OCI-LY7 (cell line): ENCODE measurements at regions not wholly inside any gene's neighbourhood (a gene's known extent, or its start where the extent isn't known, plus 50 kb on each side); places are given as distances from the start of the nearest gene placed in this dataset.

Experiments used
- BruUV-seq: library from RNA; stranded (reverse); fragments of 400-500 nt; replicated peaks from 2 replicates; lab custom pipeline; 2021; lab: Mats Ljungman, UMichigan
- CTCF ChIA-PET: fragments of 300-600 bp; sonication (Branson Sonifier 250); formaldehyde crosslinking; loops from one replicate; lab custom pipeline; 2022; ENCODE audit warnings: antibody characterized with exemption; ENCODE audit not compliant: unreplicated experiment; lab: Charles Lee
- POLR2A ChIA-PET: fragments of 300-600 bp; sonication (Branson Sonifier 250); formaldehyde crosslinking; loops from one replicate; lab custom pipeline; 2022; ENCODE audit warnings: antibody characterized with exemption; lab: Charles Lee
- DNase-seq: peaks from one replicate; pipeline ENCODE4 v3.0.0-alpha.2; 2015; ENCODE audit warnings: low spot score
- H2AFZ ChIP-seq: fragments of 200-600 bp; sonication (generic), shearing (Covaris generic); 2 replicates; pipeline ENCODE4 v1.6.1; 2014; ENCODE audit warnings: mild to moderate bottlenecking, antibody characterized with exemption, low read length, moderate library complexity
- H3K27ac ChIP-seq: fragments of 200-600 bp; sonication (generic); 2 replicates; pipeline ENCODE4 v1.5.1; 2014; ENCODE audit warnings: mixed run types, low read depth, mild to moderate bottlenecking, moderate library complexity, low read length, inconsistent platforms; ENCODE audit not compliant: poor library complexity, severe bottlenecking
- H3K36me3 ChIP-seq: fragments of 200-600 bp; sonication (generic); 2 replicates; pipeline ENCODE4 v1.6.1; 2014; ENCODE audit warnings: mild to moderate bottlenecking, antibody characterized with exemption, low read length, moderate library complexity, mixed read lengths; ENCODE audit not compliant: insufficient read depth
- H3K4me1 ChIP-seq: fragments of 200-600 bp; sonication (generic); 2 replicates; pipeline ENCODE4 v1.5.1; 2014; ENCODE audit warnings: mild to moderate bottlenecking, low read length; ENCODE audit not compliant: insufficient read depth, poor library complexity, severe bottlenecking
- H3K4me2 ChIP-seq: fragments of 200-600 bp; sonication (generic); 2 replicates; pipeline ENCODE4 v1.6.1; 2014; ENCODE audit warnings: mild to moderate bottlenecking, low read length
- H3K4me3 ChIP-seq: fragments of 200-600 bp; sonication (generic); 2 replicates; pipeline ENCODE4 v1.5.1; 2014; ENCODE audit warnings: mild to moderate bottlenecking, low read depth, low read length; ENCODE audit not compliant: poor library complexity, severe bottlenecking
- H3K79me2 ChIP-seq: fragments of 200-600 bp; sonication (generic); 2 replicates; pipeline ENCODE4 v1.6.1; 2016; ENCODE audit warnings: low read depth, mild to moderate bottlenecking, low read length, moderate library complexity, mixed read lengths; ENCODE audit not compliant: insufficient read depth
- H3K9me2 ChIP-seq: fragments of 200-600 bp; sonication (generic); 2 replicates; pipeline ENCODE4 v1.6.1; 2016; ENCODE audit warnings: mild to moderate bottlenecking, low read length, mixed read lengths; ENCODE audit not compliant: insufficient read depth
- H3K9me3 ChIP-seq: fragments of 200-600 bp; sonication (generic); 2 replicates; pipeline ENCODE4 v1.6.1; 2014; ENCODE audit warnings: mild to moderate bottlenecking, mixed run types, low read length, mixed read lengths
- H4K20me1 ChIP-seq: fragments of 200-600 bp; sonication (generic); 2 replicates; pipeline ENCODE4 v1.6.1; 2014; ENCODE audit warnings: mild to moderate bottlenecking, antibody characterized with exemption, low read length, moderate library complexity, mixed read lengths; ENCODE audit not compliant: insufficient read depth
- EZH2phosphoT487 ChIP-seq: fragments of 200-600 bp; sonication (generic); IDR thresholded peaks from 2 replicates; pipeline ENCODE4 v1.6.1; 2018; ENCODE audit warnings: low read depth, borderline replicate concordance, mild to moderate bottlenecking, mixed run types, antibody characterized with exemption, low read length, moderate library complexity, mixed read lengths
- intact Hi-C: fragments of 100-400 bp; cut with micrococcal nuclease; formaldehyde crosslinking; loops from one replicate; pipeline ENCODE4 v1.10.0; 2022; ENCODE audit not compliant: unreplicated experiment
- TF ChIP-seq, protein P1 (sequence below): fragments of 200-600 bp; sonication (generic); conservative IDR thresholded peaks from 2 replicates; pipeline ENCODE4 v1.5.1; 2014; ENCODE audit warnings: mild to moderate bottlenecking, antibody characterized with exemption, low read length, moderate library complexity, mixed read lengths

DNA sequence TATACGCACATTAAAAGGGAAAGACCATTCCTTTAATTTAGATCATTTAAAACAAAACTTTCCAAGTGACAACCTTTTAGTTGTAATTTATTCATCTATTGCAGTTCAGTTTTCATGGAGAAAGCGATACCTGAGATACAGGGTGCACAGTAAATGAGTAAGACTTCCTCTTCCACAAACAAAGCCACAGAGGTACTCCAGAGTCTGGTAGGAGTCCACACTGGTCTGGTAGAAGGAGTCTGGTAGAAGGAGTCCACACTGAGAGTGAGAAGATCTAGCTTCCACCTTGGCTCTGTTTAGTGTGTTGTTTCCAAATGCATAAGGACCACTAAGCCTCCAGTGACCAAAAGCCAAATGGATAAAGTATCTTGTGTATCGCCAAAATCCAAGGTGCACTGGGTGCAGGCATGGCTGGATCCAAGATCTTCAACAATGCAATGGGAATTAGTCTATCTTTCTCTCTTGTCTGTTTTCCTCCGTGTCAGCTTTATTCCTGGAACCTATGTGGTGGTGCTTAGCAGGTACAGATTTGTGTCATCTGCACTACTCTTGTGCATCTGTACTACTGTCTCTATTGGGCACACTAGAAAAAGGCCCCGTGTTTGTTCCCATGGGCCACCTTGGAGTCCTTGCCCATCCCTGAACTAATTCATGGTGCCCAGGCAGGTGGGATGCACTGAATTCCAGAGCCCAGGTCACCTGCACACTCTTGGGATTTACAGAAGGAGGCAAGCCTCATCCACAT, 331.1 kb downstream of the BCL11B start:
- BruUV-seq = no TSS peak
- no peak overlapping the region for H3K4me3 ChIP-seq
- TF ChIP-seq, protein P1, sequence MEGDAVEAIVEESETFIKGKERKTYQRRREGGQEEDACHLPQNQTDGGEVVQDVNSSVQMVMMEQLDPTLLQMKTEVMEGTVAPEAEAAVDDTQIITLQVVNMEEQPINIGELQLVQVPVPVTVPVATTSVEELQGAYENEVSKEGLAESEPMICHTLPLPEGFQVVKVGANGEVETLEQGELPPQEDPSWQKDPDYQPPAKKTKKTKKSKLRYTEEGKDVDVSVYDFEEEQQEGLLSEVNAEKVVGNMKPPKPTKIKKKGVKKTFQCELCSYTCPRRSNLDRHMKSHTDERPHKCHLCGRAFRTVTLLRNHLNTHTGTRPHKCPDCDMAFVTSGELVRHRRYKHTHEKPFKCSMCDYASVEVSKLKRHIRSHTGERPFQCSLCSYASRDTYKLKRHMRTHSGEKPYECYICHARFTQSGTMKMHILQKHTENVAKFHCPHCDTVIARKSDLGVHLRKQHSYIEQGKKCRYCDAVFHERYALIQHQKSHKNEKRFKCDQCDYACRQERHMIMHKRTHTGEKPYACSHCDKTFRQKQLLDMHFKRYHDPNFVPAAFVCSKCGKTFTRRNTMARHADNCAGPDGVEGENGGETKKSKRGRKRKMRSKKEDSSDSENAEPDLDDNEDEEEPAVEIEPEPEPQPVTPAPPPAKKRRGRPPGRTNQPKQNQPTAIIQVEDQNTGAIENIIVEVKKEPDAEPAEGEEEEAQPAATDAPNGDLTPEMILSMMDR = no peak
- no peak for TF ChIP-seq EZH2phosphoT487
- no peaks in the 10 kb centered on the region for H3K79me2 ChIP-seq
- intact Hi-C loops = no loop called here
- no peak overlapping the region for H3K4me2 ChIP-seq
- ChIA-PET CTCF (no interaction called here), POLR2A (no interaction called here)
- no peak overlapping the region for H3K27ac ChIP-seq
- no peaks in the 10 kb centered on the region for H3K9me2 ChIP-seq
- no peaks in the 10 kb centered on the region for H3K4me1 ChIP-seq
- no peak for DNase-seq
- no peak overlapping the region for H2AFZ ChIP-seq
- no peaks in the 10 kb centered on the region for H3K36me3 ChIP-seq
- H3K9me3 ChIP-seq = no peaks in the 10 kb centered on the region
- no peaks in the 10 kb centered on the region for H4K20me1 ChIP-seq

DNA sequence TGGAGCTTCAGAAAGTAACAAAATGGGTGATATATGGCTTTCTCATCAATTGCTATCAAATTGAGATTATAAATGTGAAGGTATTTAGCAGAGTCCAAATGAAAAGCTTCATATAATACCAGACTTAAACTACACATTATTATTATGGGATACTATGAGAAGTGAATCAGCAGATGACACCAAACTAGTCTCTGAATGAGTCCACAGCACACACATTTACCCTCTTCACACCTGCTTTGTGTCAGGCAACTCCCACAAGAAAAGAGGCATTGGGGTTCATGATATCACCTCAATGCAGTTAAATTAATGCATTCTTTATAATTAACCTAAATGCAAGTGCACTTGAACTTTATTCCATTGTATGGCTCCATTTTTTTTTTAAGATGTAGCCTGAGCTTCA, 330.5 kb downstream of the BCL11B start:
- Histone ChIP-seq H4K20me1 (no peaks in the 10 kb centered on the region), H3K4me2 (no peak overlapping the region), H3K4me1 (no peaks in the 10 kb centered on the region), H3K79me2 (no peaks in the 10 kb centered on the region), H3K9me2 (no peaks in the 10 kb centered on the region), H3K36me3 (no peaks in the 10 kb centered on the region), H3K9me3 (no peaks in the 10 kb centered on the region), H3K27ac (no peak overlapping the region), H3K4me3 (no peak overlapping the region), H2AFZ (no peak overlapping the region)
- no peak for DNase-seq
- TF ChIP-seq EZH2phosphoT487 = no peak
- TF ChIP-seq, protein P1 = no peak
- intact Hi-C loops = no loop called here
- POLR2A ChIA-PET = no interaction called here
- CTCF ChIA-PET = no interaction called here
- no TSS peak for BruUV-seq

DNA sequence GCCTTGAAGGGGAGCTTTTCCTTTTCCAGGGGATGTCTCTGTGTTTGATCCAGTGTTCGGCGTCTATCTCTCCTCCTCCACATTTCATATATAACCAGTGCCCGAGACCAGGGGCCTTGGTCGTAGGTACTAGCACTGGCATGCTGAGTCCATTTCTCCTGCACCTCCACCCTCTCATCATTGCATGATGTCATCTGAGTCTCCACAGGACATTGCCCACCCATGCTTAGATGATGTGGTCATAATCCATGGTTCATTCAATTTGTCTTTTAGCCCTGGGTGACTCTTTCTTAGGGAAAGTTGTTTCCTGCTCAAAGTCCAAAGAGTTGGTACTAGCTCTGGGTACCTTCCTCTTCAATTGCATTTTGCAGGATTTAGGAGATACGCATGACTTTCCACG, 328.1 kb downstream of the BCL11B start:
- Histone ChIP-seq H3K9me3 (no peaks in the 10 kb centered on the region), H3K36me3 (no peaks in the 10 kb centered on the region), H3K4me2 (no peak overlapping the region), H3K79me2 (no peaks in the 10 kb centered on the region), H3K4me1 (no peaks in the 10 kb centered on the region), H4K20me1 (no peaks in the 10 kb centered on the region), H3K27ac (no peak overlapping the region), H3K9me2 (no peaks in the 10 kb centered on the region), H3K4me3 (no peak overlapping the region), H2AFZ (no peak overlapping the region)
- BruUV-seq = no TSS peak
- ChIA-PET POLR2A (interaction anchor here (1.2 kb wide), 1 partner anchor 11 kb away, joined by 5 read pairs; no protein-coding TSS in a partner anchor), CTCF (no interaction called here)
- TF ChIP-seq EZH2phosphoT487 = no peak
- TF ChIP-seq, protein P1 = no peak
- no peak for DNase-seq
- intact Hi-C loops = no loop called here
